ENCODE measurements at regions not wholly inside any gene's neighbourhood (a gene's known extent, or its start where the extent isn't known, plus 50 kb on each side); places are given as distances from the start of the nearest gene placed in this dataset.

DNA sequence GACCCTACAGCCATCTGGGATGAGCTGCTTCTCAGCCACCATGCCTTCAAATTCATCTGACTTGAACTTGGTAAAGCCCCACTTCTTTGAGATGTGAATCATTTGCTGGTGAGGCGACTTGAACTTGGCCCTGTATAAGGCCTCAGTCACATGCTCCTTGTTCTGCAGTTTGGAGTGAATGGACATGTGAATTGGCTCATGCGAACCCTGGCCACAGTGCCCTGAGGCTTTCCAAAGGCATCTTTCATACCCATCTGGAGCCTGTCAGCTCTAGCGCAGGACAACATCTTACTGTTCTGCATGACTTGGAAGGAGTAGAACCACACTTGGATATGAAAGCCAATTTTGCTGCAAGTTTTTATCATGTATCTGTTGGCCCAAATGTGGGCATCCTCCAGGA is 244.0 kb upstream of the FAM83B start:
- TF ChIP-seq, protein P1, sequence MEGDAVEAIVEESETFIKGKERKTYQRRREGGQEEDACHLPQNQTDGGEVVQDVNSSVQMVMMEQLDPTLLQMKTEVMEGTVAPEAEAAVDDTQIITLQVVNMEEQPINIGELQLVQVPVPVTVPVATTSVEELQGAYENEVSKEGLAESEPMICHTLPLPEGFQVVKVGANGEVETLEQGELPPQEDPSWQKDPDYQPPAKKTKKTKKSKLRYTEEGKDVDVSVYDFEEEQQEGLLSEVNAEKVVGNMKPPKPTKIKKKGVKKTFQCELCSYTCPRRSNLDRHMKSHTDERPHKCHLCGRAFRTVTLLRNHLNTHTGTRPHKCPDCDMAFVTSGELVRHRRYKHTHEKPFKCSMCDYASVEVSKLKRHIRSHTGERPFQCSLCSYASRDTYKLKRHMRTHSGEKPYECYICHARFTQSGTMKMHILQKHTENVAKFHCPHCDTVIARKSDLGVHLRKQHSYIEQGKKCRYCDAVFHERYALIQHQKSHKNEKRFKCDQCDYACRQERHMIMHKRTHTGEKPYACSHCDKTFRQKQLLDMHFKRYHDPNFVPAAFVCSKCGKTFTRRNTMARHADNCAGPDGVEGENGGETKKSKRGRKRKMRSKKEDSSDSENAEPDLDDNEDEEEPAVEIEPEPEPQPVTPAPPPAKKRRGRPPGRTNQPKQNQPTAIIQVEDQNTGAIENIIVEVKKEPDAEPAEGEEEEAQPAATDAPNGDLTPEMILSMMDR (IDR thresholded peaks at IDR 0.05): no peak
- no peak for TF ChIP-seq POLR2AphosphoS5 (IDR thresholded peaks at IDR 0.05)
- TF ChIP-seq POLR2A (IDR thresholded peaks at IDR 0.05): no peak
- TF ChIP-seq EP300 (IDR thresholded peaks at IDR 0.05): no peak

All from upper lobe of left lung (tissue), 4 donors.